GM18511 (cell line): ENCODE measurements at regions not wholly inside any gene's neighbourhood (a gene's known extent, or its start where the extent isn't known, plus 50 kb on each side); places are given as distances from the start of the nearest gene placed in this dataset.
"Not testable (repeated sequence)": the region's sequence is repeated elsewhere in the genome, so short reads cannot be mapped to it uniquely, and the experiment has no call there.

Experiments used
- ATAC-seq: cut with Tn5 transposase; IDR thresholded peaks from one replicate; pipeline ENCODE4 v1.9.1; 2021; ENCODE audit warnings: mild to moderate bottlenecking, moderate library complexity; ENCODE audit not compliant: unreplicated experiment

DNA sequence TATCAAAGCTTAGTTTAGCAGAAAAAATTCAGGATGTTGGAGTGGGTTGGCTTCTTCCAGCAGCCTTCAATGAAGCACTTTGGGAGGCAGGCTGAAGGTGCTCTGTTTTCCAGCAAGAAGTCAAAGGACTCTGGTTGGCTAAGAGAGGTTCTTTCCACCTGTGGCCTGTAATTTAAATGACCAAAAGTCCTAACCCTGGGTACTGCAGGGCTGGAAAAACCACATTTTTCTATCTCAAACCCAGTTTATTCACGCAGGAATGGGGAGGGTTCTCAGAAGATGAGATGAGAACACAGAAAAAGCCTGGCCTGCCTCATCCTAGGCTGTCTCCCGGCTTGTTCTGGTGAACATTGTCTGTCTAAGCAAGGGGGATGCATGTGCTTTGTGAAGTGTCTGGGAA lies 68.6 kb upstream of the ZFHX3 start:
- ATAC-seq: no peak

DNA sequence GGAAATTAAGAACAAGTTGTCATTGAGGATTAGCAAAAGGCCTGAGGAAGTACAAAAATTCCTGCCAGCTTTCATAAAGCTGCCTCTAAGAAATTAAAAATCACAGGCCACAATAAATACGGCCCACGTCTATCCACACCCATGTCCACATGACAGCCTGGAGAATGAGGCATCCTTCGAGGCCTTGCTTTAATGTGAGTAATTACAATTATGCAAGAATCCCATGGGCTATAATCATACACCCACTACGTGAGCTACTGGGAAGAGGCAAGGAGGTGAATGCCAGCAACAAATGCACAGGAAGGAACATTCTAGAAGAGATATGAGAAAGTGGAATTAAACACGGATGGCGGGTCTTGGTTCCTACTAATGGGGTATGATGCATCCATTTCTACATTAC lies 65.4 kb upstream of the ZFHX3 start:
- ATAC-seq: no peak

DNA sequence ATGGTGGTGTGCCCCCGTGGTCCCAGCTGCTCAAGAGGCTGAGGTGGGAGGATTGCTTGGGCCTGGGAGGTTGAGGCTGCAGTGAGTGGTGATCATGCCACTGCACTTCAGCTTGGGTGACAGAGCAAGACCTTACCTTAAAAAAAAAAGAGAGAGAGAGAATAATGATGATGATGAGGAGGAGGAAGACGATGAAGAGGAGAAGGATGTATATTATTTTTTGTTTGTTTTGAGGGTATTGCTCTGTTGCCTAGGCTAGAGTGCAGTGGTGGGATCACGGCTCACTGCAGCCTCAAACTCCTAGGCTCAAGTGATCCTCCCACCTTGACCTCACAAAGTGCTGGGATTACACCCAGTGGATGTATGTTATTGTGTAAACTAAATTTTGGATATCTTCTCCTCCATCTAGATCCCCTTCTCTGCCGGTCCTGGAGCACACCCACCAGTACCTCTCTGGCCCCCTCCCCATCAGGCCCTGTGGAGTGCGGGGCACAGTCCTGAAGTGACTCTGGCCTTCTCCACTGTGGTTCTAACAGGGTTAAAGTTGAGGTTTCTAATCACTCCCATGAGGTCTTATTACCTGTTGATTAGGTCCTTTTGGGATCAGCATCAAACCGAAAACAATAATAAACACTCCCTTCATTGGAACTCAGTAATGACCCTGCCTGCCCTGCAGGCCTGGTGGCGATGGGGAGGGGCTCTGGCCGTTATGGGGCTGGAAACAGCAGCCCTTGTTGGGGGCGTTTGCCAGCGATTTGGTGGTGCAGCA lies 60.5 kb upstream of the ZFHX3 start:
- no peak for ATAC-seq

- no peak for ATAC-seq
Observed at GRCh38 chr16:73107371-73107770, 59.4 kb upstream of the ZFHX3 start.

- ATAC-seq: no peak
Observed at GRCh38 chr16:73106329-73107034, 58.6 kb upstream of the ZFHX3 start.

GRCh38 chr16:73101568-73101967 lies 53.6 kb upstream of the ZFHX3 start:
- ATAC-seq: no peak

DNA sequence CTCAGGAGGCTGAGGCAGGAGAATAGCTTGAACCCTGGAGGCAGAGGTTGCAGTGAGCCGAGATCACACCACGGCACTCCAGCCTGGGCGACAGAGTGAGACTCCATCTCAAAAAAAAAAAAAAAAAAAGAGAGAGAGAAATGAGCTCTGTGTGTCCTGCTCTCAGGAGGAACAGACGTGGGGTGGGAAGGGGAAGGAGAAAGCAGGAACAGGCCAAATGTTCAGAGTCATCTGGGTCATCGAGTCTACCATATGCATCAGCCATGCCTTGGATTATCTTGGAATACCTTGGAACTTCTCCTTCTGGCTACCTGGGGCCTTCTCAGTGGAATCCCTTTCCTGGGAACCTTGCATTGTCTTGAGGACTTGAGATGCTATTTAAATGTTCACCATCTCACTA lies 51.7 kb upstream of the ZFHX3 start:
- not testable (repeated sequence) for ATAC-seq
